GM19240 (cell line): ENCODE measurements at regions not wholly inside any gene's neighbourhood (a gene's known extent, or its start where the extent isn't known, plus 50 kb on each side); places are given as distances from the start of the nearest gene placed in this dataset.
"Not testable (repeated sequence)": the region's sequence is repeated elsewhere in the genome, so short reads cannot be mapped to it uniquely, and the experiment has no call there.

Source experiments
- DNase-seq: peaks from one replicate; pipeline ENCODE4 v3.0.0; 2011; ENCODE audit warnings: low spot score; ENCODE audit not compliant: insufficient read length

GRCh38 chr10:109104806-109105205, 818.5 kb downstream of the XPNPEP1 start:
- DNase-seq, result no peak

- no peak for DNase-seq
Measured at GRCh38 chr10:109103278-109103677, 820.0 kb downstream of the XPNPEP1 start.

GRCh38 chr10:109089779-109090178, 833.5 kb downstream of the XPNPEP1 start:
- no peak for DNase-seq

GRCh38 chr10:109071539-109071938, 851.8 kb downstream of the XPNPEP1 start:
- no peak for DNase-seq

- DNase-seq, result no peak
Measured at GRCh38 chr10:109070492-109070891, 852.8 kb downstream of the XPNPEP1 start.

GRCh38 chr10:109067031-109067430, 856.3 kb downstream of the XPNPEP1 start:
- no peak for DNase-seq

- no peak for DNase-seq
Measured at GRCh38 chr10:109065821-109066220, 857.5 kb downstream of the XPNPEP1 start.

- no peak for DNase-seq
Measured at GRCh38 chr10:109062371-109062770, 860.9 kb downstream of the XPNPEP1 start.

- no peak for DNase-seq
Measured at GRCh38 chr10:109055243-109055642, 868.1 kb downstream of the XPNPEP1 start.

GRCh38 chr10:109047856-109048255, 875.5 kb downstream of the XPNPEP1 start:
- DNase-seq, result no peak

GRCh38 chr10:109046427-109046826, 876.9 kb downstream of the XPNPEP1 start:
- not testable (repeated sequence) for DNase-seq

- DNase-seq, result no peak
Measured at GRCh38 chr10:109040622-109041021, 882.7 kb downstream of the XPNPEP1 start.

GRCh38 chr10:109037978-109038377, 885.3 kb downstream of the XPNPEP1 start:
- DNase-seq, result no peak

- DNase-seq, result no peak
Measured at GRCh38 chr10:109030581-109031210, 892.6 kb downstream of the XPNPEP1 start.

- no peak for DNase-seq
Measured at GRCh38 chr10:109029870-109030269, 893.4 kb downstream of the XPNPEP1 start.

GRCh38 chr10:109027534-109028185, 895.7 kb downstream of the XPNPEP1 start:
- DNase-seq, result no peak

- no peak for DNase-seq
Measured at GRCh38 chr10:109025172-109025571, 898.1 kb downstream of the XPNPEP1 start.

- no peak for DNase-seq
Measured at GRCh38 chr10:109022417-109023049, 900.8 kb downstream of the XPNPEP1 start.

GRCh38 chr10:109019001-109019424, 904.3 kb downstream of the XPNPEP1 start:
- DNase-seq, result no peak

GRCh38 chr10:109007514-109007913, 915.8 kb downstream of the XPNPEP1 start:
- no peak for DNase-seq

GRCh38 chr10:108990441-108990840, 932.9 kb downstream of the XPNPEP1 start:
- DNase-seq, result no peak

GRCh38 chr10:108989976-108990375, 933.3 kb downstream of the XPNPEP1 start:
- DNase-seq, result no peak

GRCh38 chr10:108982159-108982558, 941.2 kb downstream of the XPNPEP1 start:
- DNase-seq, result no peak
